GM12878 (cell line): ENCODE measurements at regions not wholly inside any gene's neighbourhood (a gene's known extent, or its start where the extent isn't known, plus 50 kb on each side); places are given as distances from the start of the nearest gene placed in this dataset.

Source experiments
- CTCF ChIP-seq, 3 experiments: IDR thresholded peaks in 2 of 3; conservative IDR thresholded peaks in 1 of 3; 2 replicates each; pipeline ENCODE4 v1.5.1; 2011; ENCODE audit warnings: low read depth in 3 of 3, low read length in 3 of 3, mild to moderate bottlenecking in 3 of 3, control low read depth in 2 of 3, moderate library complexity in 2 of 3, inconsistent platforms in 1 of 3, mixed read lengths in 1 of 3; ENCODE audit not compliant: control insufficient read depth in 2 of 3, insufficient read depth in 1 of 3; ENCODE audit errors: extremely low read depth in 1 of 3
- E2F4 ChIP-seq: IDR thresholded peaks from 2 replicates; pipeline ENCODE4 v1.6.1; 2012; ENCODE audit warnings: low read depth, low read length, improper control_type of control experiment
- EP300 ChIP-seq, 2 experiments: fragments of 150-350 bp in 1 of 2; IDR thresholded peaks; 2 replicates each; pipeline ENCODE4 v1.6.1; 2011 to 2012; ENCODE audit warnings: low read depth in 2 of 2, low read length in 2 of 2, borderline replicate concordance in 1 of 2, improper control_type of control experiment in 1 of 2, inconsistent platforms in 1 of 2; ENCODE audit not compliant: control insufficient read depth in 1 of 2
- GABPA ChIP-seq: IDR thresholded peaks from 2 replicates; pipeline ENCODE4 v1.6.1; 2014; ENCODE audit warnings: antibody characterized with exemption, low read depth, mild to moderate bottlenecking, inconsistent platforms
- IRF3 ChIP-seq: fragments of 450-650 bp; IDR thresholded peaks from 2 replicates; pipeline ENCODE4 v1.6.1; 2014; ENCODE audit warnings: mild to moderate bottlenecking
- MAX ChIP-seq: IDR thresholded peaks from 2 replicates; pipeline ENCODE4 v1.6.1; 2012; ENCODE audit warnings: low read depth, low read length, improper control_type of control experiment
- MLLT1 ChIP-seq: fragments of 450-650 bp; IDR thresholded peaks from 2 replicates; pipeline ENCODE4 v1.6.1; 2016; ENCODE audit warnings: mild to moderate bottlenecking
- MTA2 ChIP-seq: fragments of 450-650 bp; IDR thresholded peaks from 2 replicates; pipeline ENCODE4 v1.6.1; 2016; ENCODE audit warnings: low read depth, mild to moderate bottlenecking, moderate library complexity
- POLR2A ChIP-seq: IDR thresholded peaks from 2 replicates; pipeline ENCODE4 v1.6.1; 2011; ENCODE audit warnings: low read depth, mild to moderate bottlenecking, low read length
- SIN3A ChIP-seq: IDR thresholded peaks from 2 replicates; pipeline ENCODE4 v1.6.1; 2012; ENCODE audit warnings: low read depth, low read length, improper control_type of control experiment
- SREBF2 ChIP-seq: IDR thresholded peaks from 2 replicates; pipeline ENCODE4 v1.6.1; 2012; ENCODE audit warnings: mild to moderate bottlenecking, low read length
- USF2 ChIP-seq: IDR thresholded peaks from 2 replicates; pipeline ENCODE4 v1.6.1; 2011; ENCODE audit warnings: low read depth, low read length, improper control_type of control experiment, borderline replicate concordance
- ZBTB33 ChIP-seq: fragments of 450-650 bp; IDR thresholded peaks from 2 replicates; pipeline ENCODE4 v1.6.1; 2017; ENCODE audit warnings: mild to moderate bottlenecking

GRCh38 chr4:85147481-85148076 lies 181.1 kb upstream of the WDFY3 start:
- TF ChIP-seq SREBF2: no peak
- no peak for TF ChIP-seq IRF3
- no peak for TF ChIP-seq MAX
- TF ChIP-seq GABPA: no peak
- TF ChIP-seq E2F4: no peak
- peak; percentile 51 to 67 (median 53); a peak in 5 of 6 replicates for TF ChIP-seq CTCF (IDR thresholded peaks at IDR 0.05 in 2 of 3, conservative IDR thresholded peaks at IDR 0.05 in 1 of 3; ENCODE audit: control insufficient read depth in 2 of 3, extremely low read depth in 1 of 3, insufficient read depth in 1 of 3, low read depth in 3 of 3, low read length in 3 of 3)
- TF ChIP-seq EP300 (IDR thresholded peaks at IDR 0.05; ENCODE audit: borderline replicate concordance in 1 of 2, control insufficient read depth in 1 of 2, low read depth in 2 of 2, low read length in 2 of 2): no peak
- TF ChIP-seq ZBTB33: no peak
- no peak for TF ChIP-seq SIN3A
- TF ChIP-seq POLR2A: no peak
- no peak for TF ChIP-seq MLLT1
- TF ChIP-seq USF2: no peak
- TF ChIP-seq MTA2: no peak
